ENCODE measurements at regions not wholly inside any gene's neighbourhood (a gene's known extent, or its start where the extent isn't known, plus 50 kb on each side); places are given as distances from the start of the nearest gene placed in this dataset.

DNA sequence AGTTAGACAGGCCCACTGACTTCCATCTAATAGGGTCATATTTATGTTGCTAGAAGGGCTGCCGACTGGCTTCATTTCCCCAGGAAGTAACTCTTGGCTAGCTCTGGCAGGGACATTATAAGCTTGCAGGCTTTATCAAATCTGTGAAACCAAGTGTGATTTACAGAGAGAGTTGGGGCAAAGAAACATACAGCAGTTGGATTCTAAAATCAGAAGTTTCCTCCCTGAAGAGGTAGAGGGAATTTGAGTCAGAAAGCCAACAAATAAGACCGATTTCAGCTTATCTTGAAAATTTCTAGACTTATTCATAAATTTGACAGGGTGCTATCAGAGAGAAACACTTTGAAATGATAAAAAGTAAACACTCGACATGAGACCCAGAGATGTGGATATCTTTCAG, 407.8 kb downstream of the OLFM4 start:
- no peak for DNase-seq (ENCODE audit: extremely low spot score, unreplicated experiment)
- Mint-ChIP-seq H3K4me3 (no peak overlapping the region), H3K9me3 (peaks cover 3% of the 10 kb centered on the region), H3K27me3 (no peaks in the 10 kb centered on the region), H3K27ac (no peak overlapping the region), H3K4me1 (ENCODE audit: unreplicated experiment) (no peaks in the 10 kb centered on the region), H3K36me3 (no peaks in the 10 kb centered on the region)
- TF ChIP-seq, protein P1, sequence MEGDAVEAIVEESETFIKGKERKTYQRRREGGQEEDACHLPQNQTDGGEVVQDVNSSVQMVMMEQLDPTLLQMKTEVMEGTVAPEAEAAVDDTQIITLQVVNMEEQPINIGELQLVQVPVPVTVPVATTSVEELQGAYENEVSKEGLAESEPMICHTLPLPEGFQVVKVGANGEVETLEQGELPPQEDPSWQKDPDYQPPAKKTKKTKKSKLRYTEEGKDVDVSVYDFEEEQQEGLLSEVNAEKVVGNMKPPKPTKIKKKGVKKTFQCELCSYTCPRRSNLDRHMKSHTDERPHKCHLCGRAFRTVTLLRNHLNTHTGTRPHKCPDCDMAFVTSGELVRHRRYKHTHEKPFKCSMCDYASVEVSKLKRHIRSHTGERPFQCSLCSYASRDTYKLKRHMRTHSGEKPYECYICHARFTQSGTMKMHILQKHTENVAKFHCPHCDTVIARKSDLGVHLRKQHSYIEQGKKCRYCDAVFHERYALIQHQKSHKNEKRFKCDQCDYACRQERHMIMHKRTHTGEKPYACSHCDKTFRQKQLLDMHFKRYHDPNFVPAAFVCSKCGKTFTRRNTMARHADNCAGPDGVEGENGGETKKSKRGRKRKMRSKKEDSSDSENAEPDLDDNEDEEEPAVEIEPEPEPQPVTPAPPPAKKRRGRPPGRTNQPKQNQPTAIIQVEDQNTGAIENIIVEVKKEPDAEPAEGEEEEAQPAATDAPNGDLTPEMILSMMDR (conservative IDR thresholded peaks at IDR 0.05) = no peak

DNA sequence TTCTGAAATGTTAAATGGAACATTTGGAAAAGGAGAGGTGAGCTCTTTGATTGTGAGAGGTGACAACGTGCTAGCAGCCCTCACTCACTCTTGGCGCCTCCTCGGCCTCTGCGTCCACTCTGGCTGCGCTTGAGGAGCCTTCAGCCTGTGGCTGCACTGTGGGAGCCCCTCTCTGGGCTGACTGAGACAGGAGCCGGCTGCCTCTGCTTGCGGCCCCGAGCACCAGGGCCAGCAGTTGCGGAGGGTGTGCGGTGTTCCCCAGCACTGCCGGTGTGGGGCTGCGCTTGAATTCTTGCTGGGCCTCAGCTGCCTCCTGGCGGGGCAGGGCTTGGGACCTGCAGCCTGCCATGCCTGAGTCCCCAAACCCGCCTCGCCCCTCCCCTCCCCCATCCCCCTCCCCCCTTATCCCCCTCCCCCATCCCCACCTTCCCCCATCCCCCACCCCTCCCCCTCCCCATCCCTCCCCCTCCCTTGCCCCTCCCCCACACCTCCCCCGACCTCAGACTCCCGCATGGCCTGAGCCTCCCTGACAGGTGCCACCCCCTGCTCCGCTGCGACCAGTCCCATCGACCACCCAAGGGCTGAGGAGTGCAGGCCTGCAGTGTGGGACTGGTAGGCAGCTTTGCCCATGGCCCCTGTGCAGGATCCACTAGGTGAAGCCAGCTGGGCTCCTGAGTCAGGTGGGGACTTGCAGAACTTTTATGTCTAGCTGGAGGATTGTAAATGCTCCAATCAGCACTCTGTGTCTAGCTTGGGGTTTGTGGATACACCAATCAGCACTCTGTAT, 411.0 kb downstream of the OLFM4 start:
- Mint-ChIP-seq H3K27me3 (no peaks in the 10 kb centered on the region), H3K4me1 (ENCODE audit: unreplicated experiment) (no peaks in the 10 kb centered on the region), H3K4me3 (no peak overlapping the region), H3K27ac (no peak overlapping the region), H3K36me3 (no peaks in the 10 kb centered on the region), H3K9me3 (no peaks in the 10 kb centered on the region)
- TF ChIP-seq, protein P1 (conservative IDR thresholded peaks at IDR 0.05) = no peak
- no peak for DNase-seq (ENCODE audit: extremely low spot score, unreplicated experiment)

DNA sequence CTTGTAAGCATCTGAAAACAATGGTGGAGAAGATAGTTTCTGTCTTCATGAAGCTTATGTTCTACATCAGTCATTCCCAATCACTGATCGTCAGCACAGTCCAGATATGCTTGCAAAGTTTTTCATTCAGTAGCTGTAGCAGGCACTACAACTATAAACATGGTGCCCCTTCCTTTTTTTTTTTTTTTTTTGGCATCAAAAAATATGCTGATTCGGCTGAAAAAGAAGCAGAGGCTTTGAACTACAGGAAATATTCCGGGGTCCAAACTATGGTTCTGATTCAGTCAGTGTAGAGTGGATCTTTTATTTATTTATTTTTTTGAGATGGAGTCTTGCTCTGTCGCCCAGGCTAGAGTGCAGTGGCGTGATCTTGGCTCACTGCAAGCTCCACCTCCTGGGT, 414.4 kb downstream of the OLFM4 start:
- no peak overlapping the region for H3K4me3 Mint-ChIP-seq
- no peaks in the 10 kb centered on the region for H3K4me1 Mint-ChIP-seq (ENCODE audit: unreplicated experiment)
- no peaks in the 10 kb centered on the region for H3K27me3 Mint-ChIP-seq
- no peak for DNase-seq (ENCODE audit: extremely low spot score, unreplicated experiment)
- TF ChIP-seq, protein P1 (conservative IDR thresholded peaks at IDR 0.05) = no peak
- H3K27ac Mint-ChIP-seq = no peak overlapping the region
- no peaks in the 10 kb centered on the region for H3K9me3 Mint-ChIP-seq
- H3K36me3 Mint-ChIP-seq = no peaks in the 10 kb centered on the region

DNA sequence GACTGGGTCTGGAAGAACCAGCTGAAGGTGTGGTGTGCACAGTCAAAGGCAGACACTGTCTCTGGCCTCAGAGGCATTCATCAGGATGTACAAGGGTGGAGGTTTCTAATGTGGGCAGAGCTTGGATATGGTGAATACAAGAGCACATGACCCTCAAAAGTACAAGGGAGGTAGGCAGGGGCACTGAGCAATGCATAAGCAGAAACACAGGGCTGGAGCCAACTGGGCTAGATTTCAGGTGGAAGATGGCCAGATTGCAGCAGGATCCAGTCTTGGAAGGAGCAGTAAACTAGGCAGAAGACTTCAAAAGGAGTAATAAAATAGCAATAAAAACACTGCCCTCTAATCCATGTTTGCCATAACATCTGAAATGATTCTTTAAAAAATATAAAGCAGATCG, 417.1 kb downstream of the OLFM4 start:
- Mint-ChIP-seq H3K27me3 (no peaks in the 10 kb centered on the region), H3K27ac (no peak overlapping the region), H3K4me3 (no peak overlapping the region), H3K9me3 (peaks cover 5% of the 10 kb centered on the region), H3K36me3 (no peaks in the 10 kb centered on the region), H3K4me1 (ENCODE audit: unreplicated experiment) (no peaks in the 10 kb centered on the region)
- no peak for DNase-seq (ENCODE audit: extremely low spot score, unreplicated experiment)
- TF ChIP-seq, protein P1 (conservative IDR thresholded peaks at IDR 0.05) = no peak

DNA sequence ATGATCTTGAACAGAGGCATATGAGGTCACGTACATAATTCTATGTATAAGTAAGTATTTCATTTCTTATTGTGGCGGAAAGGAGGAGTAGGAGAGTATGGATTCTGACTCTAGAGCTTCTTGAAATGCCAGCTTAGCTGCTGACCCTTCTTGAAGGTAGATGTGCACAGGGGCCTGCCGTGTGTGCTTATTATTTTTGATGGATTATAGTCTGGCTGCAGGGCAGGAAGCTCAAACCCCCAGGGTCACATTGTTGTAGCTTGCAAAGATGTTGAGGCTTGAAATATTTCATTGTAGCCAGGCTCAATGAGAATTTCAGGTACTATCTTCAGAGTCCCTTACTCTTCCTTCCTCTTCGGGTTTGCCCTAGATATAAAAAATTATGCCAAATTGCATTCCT, 418.8 kb downstream of the OLFM4 start:
- H3K27me3 Mint-ChIP-seq = no peaks in the 10 kb centered on the region
- no peak for DNase-seq (ENCODE audit: extremely low spot score, unreplicated experiment)
- H3K4me3 Mint-ChIP-seq = no peak overlapping the region
- peaks cover 12% of the 10 kb centered on the region for H3K9me3 Mint-ChIP-seq
- no peaks in the 10 kb centered on the region for H3K4me1 Mint-ChIP-seq (ENCODE audit: unreplicated experiment)
- H3K27ac Mint-ChIP-seq = no peak overlapping the region
- TF ChIP-seq, protein P1 (conservative IDR thresholded peaks at IDR 0.05) = no peak
- H3K36me3 Mint-ChIP-seq = no peaks in the 10 kb centered on the region
